Brain microvascular endothelial cell (primary cell): ENCODE measurements at regions not wholly inside any gene's neighbourhood (a gene's known extent, or its start where the extent isn't known, plus 50 kb on each side); places are given as distances from the start of the nearest gene placed in this dataset.
"Not testable (repeated sequence)": the region's sequence is repeated elsewhere in the genome, so short reads cannot be mapped to it uniquely, and the experiment has no call there.

Experiments used
- DNase-seq: peaks from one replicate; pipeline ENCODE4 v3.0.0-alpha.2; 2020
- H3K27ac ChIP-seq: fragments of 250-450 bp; sonication (Bioruptor Pico); 2 replicates; pipeline ENCODE4 v1.5.1; 2020; ENCODE audit warnings: mild to moderate bottlenecking, moderate library complexity
- H3K27me3 ChIP-seq: fragments of 250-450 bp; sonication (Bioruptor Pico); replicated peaks from 2 replicates; pipeline ENCODE4 v1.5.1; 2020; ENCODE audit warnings: mild to moderate bottlenecking
- H3K36me3 ChIP-seq: fragments of 250-450 bp; sonication (Bioruptor Pico); replicated peaks from 2 replicates; pipeline ENCODE4 v1.5.1; 2020; ENCODE audit warnings: mild to moderate bottlenecking
- H3K4me3 ChIP-seq: 2 replicates; pipeline ENCODE4 v1.5.1; 2011; ENCODE audit warnings: low read depth, mild to moderate bottlenecking, control low read depth, low read length, moderate library complexity
- in situ Hi-C: cut with HindIII; loops from 2 replicates; pipeline ENCODE4 v1.10.0; 2017; ENCODE audit warnings: low sequenced_read_pairs, low pct_ligation_motif_present
- TF ChIP-seq, protein P1 (sequence below): IDR thresholded peaks from 2 replicates; pipeline ENCODE4 v1.5.1; 2011; ENCODE audit warnings: low read depth, mild to moderate bottlenecking, moderate library complexity, low read length, control low read depth, inconsistent platforms; ENCODE audit errors: missing control alignments

DNA sequence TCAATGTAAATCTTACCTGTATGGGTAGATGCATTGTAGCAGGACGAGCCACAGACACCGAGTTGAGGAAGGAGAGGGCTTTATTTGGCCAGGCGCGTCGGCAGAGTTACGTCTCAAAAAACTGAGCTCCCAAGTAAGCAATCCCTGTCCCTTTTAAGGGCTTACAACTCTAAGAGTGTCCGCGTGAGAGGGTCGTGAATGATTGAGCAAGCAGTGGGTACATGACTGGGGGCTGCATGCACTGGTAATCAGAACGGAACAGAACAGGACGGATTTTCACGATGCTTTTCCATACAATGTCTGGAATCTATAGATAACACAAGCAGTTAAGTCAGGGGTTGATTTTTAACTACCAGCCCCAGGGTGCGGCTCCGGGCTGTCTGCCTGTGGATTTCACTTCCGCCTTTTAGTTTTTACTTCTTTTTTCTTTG lies 524.9 kb upstream of the HTR2C start:
- H3K27ac ChIP-seq: no peak overlapping the region
- no peaks in the 10 kb centered on the region for H3K36me3 ChIP-seq
- H3K27me3 ChIP-seq: no peaks in the 10 kb centered on the region
- DNase-seq: no peak
- TF ChIP-seq, protein P1, sequence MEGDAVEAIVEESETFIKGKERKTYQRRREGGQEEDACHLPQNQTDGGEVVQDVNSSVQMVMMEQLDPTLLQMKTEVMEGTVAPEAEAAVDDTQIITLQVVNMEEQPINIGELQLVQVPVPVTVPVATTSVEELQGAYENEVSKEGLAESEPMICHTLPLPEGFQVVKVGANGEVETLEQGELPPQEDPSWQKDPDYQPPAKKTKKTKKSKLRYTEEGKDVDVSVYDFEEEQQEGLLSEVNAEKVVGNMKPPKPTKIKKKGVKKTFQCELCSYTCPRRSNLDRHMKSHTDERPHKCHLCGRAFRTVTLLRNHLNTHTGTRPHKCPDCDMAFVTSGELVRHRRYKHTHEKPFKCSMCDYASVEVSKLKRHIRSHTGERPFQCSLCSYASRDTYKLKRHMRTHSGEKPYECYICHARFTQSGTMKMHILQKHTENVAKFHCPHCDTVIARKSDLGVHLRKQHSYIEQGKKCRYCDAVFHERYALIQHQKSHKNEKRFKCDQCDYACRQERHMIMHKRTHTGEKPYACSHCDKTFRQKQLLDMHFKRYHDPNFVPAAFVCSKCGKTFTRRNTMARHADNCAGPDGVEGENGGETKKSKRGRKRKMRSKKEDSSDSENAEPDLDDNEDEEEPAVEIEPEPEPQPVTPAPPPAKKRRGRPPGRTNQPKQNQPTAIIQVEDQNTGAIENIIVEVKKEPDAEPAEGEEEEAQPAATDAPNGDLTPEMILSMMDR: no peak
- in situ Hi-C loops: no loop called here
- H3K4me3 ChIP-seq: no peak overlapping the region

DNA sequence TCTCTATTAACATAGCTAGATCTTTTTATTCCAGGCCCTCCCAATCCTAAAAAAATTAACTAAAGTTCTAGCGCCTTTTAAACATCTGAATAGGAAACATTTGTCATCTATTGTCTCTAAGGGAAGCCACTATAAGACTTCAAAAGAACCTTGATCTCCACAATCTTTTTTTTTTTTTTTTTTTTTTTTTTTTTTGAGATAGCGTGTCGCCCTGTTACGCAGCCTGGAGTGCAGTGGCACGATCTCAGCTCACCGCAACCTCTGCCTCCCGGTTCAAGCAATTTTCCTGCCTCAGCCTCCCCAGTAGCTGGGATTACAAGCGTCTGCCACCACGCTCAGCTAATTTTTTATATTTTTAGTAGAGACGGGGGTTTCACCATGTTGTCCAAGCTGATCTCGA lies 526.5 kb upstream of the HTR2C start:
- H3K27ac ChIP-seq, H3K36me3 ChIP-seq, in situ Hi-C loops, H3K27me3 ChIP-seq, DNase-seq, H3K4me3 ChIP-seq: not testable (repeated sequence)

DNA sequence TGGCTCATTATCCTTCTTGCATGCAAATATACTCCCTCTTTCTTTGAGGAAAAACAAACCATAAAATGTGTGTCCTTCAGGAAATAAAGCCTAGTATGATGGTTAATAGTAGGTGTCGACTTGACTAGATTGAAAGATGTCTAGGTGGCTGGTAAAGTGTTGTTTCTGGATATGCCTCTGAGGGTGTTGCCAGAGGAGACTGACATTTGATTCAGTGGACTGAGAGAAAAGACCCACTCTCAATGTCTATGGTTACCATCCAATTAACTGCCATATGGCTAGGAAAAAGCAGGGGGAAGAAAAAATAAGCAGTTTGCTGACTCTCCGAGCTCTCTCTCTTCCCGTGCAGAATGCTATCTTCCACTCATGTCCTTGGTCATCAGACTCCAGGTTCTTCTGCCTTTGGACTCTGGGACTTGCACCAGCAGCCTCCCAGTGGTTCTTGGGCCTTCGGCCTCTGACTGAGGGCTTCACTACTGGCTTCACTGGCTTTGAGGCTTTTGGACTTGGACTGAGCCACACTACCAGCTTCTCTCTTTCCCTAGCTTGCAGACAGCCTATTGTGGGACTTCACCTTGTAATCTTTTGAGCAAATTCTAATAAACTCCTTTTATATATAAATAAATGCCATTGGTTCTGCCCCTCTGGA lies 532.1 kb upstream of the HTR2C start:
- no peak overlapping the region for H3K4me3 ChIP-seq
- TF ChIP-seq, protein P1: no peak
- H3K27ac ChIP-seq: no peak overlapping the region
- no peaks in the 10 kb centered on the region for H3K27me3 ChIP-seq
- in situ Hi-C loops: no loop called here
- no peaks in the 10 kb centered on the region for H3K36me3 ChIP-seq
- no peak for DNase-seq

DNA sequence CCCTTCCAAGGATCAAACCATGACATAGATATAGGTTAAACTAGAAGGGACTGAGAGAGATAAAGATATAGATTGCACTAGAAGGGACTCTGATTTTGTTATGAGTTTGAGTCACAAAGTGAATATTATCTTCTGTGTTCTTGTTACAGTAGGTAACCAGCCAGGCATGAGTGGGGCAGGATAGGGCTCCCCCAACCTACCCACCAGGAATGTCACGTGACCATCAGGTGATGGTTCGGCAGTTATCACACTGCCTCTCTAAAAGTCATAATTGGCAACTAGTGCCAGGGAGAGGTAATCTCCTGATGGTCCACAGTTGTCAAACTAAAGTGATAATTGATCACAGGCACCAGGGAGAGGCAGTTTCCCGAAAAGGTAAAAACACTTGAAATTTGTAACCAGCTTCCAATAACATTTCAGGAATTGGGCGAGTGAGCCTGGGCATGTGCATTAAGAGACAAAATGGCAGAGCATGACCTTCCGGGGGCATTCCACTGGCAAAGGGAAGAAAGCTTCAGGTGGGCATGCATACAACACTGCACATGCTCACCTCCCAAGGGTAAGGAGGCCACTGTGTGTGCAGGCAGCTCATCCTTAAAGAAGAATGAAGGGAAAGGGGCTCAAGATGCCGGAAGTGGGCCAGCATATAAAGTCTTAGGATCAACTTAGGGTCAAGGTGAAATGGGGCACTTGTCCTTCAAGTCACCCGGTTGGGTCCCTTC lies 533.6 kb upstream of the HTR2C start:
- no peak for DNase-seq
- in situ Hi-C loops: no loop called here
- Histone ChIP-seq H3K27me3 (no peaks in the 10 kb centered on the region), H3K36me3 (no peaks in the 10 kb centered on the region), H3K4me3 (no peak overlapping the region), H3K27ac (no peak overlapping the region)
- TF ChIP-seq, protein P1: no peak

DNA sequence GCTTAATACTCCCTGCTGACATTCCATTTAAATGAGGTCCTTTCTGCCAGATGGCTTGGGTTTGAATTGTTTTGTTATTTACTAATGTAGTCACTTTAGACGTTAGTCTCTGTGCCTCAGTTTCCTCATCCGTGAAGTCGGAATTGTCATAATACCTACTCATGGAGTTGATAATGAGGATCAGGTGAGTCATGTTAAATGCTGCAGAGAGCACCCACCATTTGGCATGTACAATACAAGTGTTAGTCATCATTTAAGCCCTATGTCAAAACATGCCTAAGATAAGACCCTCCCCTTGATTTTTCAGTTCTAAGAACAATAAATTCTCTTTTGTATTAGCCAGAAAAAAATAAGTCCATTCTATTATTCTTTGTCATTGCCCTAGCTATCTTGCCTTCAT lies 534.8 kb upstream of the HTR2C start:
- Histone ChIP-seq H3K27ac (no peak overlapping the region), H3K4me3 (no peak overlapping the region), H3K36me3 (no peaks in the 10 kb centered on the region), H3K27me3 (no peaks in the 10 kb centered on the region)
- DNase-seq: no peak
- TF ChIP-seq, protein P1: no peak
- in situ Hi-C loops: no loop called here

DNA sequence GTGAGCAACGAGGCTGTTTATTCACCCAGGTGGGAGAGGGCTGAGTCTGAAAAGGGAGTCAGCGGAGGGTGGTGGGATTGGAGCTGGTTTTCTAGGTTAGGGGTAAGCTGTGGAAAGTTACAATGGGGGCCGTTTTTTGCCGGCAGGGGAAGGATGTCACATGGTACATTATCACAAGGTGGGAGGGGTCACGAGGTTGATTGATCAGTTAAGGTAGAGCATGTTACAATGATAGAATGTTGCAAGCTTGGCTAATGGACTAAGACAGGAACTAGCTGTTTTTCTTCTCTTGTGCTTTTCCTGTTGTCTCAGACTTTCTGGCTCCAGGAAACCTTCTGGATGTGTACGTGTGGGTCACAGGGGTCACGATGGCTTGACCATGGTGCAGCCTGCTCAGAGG lies 536.3 kb upstream of the HTR2C start:
- Histone ChIP-seq H3K27ac (no peak overlapping the region), H3K27me3 (no peaks in the 10 kb centered on the region), H3K4me3 (no peak overlapping the region), H3K36me3 (no peaks in the 10 kb centered on the region)
- no peak for DNase-seq
- TF ChIP-seq, protein P1: no peak
- in situ Hi-C loops: no loop called here
